ENCODE measurements at regions not wholly inside any gene's neighbourhood (a gene's known extent, or its start where the extent isn't known, plus 50 kb on each side); places are given as distances from the start of the nearest gene placed in this dataset.

DNA sequence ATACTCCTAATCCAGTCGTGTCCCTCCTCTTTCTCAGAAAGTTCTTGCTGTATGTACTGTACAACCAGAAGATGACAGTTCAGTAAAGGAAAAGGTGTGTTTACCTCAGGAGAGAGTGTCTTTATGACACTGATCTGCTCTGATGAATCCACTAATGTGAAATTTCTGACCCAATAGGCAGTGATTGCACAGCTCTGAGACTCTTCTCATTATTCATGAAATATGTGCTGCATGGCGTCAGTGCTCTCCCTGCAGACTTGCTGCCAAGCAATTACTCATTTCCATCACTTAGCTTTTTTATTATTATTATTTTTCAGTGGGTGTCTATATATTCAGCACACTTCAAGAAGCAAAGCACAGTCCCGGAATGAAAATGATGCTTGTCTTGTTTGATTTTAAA lies 389.0 kb downstream of the RASEF start:
- TF ChIP-seq, protein P1, sequence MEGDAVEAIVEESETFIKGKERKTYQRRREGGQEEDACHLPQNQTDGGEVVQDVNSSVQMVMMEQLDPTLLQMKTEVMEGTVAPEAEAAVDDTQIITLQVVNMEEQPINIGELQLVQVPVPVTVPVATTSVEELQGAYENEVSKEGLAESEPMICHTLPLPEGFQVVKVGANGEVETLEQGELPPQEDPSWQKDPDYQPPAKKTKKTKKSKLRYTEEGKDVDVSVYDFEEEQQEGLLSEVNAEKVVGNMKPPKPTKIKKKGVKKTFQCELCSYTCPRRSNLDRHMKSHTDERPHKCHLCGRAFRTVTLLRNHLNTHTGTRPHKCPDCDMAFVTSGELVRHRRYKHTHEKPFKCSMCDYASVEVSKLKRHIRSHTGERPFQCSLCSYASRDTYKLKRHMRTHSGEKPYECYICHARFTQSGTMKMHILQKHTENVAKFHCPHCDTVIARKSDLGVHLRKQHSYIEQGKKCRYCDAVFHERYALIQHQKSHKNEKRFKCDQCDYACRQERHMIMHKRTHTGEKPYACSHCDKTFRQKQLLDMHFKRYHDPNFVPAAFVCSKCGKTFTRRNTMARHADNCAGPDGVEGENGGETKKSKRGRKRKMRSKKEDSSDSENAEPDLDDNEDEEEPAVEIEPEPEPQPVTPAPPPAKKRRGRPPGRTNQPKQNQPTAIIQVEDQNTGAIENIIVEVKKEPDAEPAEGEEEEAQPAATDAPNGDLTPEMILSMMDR (IDR thresholded peaks at IDR 0.05; ENCODE audit: borderline replicate concordance, extremely low read depth, low read length, poor library complexity, severe bottlenecking), result no peak
- TF ChIP-seq EZH2 (IDR thresholded peaks at IDR 0.05; ENCODE audit: borderline replicate concordance, low read depth, low read length, severe bottlenecking), result no peak
